Cardiac septum (tissue), 1 donor: ENCODE measurements at regions not wholly inside any gene's neighbourhood (a gene's known extent, or its start where the extent isn't known, plus 50 kb on each side); places are given as distances from the start of the nearest gene placed in this dataset.
"Not testable (repeated sequence)": the region's sequence is repeated elsewhere in the genome, so short reads cannot be mapped to it uniquely, and the experiment has no call there.

Source experiments
- DNase-seq: peaks from one replicate; pipeline ENCODE4 v3.0.0-alpha.2; 2020; ENCODE audit warnings: low spot score
- intact Hi-C: fragments of 100-400 bp; cut with DNase I; formaldehyde crosslinking; loops from one replicate; pipeline ENCODE4 v1.14.0; 2022
- donor health status: DM: no; HTN: no; CAD: no.

DNA sequence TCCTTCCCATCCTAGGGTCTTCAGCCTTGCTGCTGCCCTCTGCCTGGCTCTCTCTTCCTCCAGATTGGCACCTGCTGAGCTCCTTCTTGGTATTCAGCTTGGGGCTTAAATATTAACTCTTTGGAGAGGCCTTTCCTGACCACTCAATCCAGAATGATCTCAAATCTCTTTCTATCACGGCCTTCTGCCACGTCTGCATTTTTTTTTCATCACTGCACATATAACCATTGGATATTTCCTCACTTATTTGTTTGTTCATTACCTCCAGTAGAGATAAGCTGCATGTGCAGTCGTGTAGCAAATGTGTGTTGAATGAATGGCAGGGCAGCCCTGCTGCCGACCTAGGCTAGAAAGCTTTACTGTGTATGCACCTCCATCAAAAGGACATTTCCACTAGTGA, 51.6 kb upstream of the MPP7 start:
- no peak for DNase-seq
- intact Hi-C loops = no loop called here

DNA sequence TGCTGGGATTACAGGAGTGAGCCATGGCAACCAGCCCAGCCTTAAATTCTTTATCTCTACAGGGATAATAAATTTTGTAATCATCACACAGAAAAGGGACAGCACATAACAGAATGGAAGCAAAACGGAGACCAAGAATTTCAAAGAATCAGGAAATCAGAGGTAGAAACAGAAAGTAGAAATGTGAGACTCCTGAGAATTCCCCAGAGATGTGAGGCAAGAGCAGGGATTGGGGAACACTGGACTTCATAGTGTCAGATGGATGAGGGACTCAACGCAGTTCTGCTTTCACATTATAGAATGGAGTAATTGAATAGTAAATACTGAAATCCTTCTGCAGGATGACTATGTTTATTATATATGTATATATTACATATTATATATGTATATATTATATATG, 52.5 kb upstream of the MPP7 start:
- no peak for DNase-seq
- intact Hi-C loops = no loop called here

DNA sequence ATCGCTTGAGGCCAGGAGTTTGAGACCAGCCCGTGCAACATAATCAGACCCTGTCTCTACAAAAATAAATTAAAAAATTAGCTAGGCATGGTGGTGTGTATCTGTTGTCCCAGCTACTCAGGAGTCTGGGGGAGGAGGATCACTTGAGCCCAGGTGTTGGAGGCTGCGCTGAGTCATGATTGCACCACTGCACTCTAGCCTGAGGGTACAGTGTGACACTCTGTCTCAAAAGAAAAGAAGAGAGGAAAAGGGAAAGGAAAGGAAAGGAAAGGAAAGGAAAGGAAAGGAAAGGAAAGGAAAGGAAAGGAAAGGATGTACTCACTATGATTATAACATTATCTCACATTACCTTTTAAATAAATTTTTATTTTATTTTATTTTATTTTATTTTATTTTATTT, 56.5 kb upstream of the MPP7 start:
- intact Hi-C loops = no loop called here
- no peak for DNase-seq

DNA sequence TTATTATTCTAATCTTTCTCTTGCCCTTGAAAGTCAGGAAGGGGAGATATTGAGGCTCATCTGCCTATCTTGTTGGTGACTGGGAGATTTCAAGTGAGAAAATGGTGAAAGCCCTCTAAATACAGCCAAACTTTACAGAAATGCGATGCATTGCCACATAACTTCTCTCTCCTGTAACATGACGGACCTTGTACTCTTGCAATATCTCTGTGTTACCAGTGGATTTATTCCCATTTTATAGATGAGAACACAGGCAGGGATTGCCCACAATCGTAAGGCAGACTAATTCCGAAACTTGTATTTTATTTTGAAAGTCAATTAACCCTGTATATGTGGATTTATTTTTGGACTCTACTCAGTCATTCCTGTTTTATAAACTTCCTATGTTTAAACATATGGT, 57.3 kb upstream of the MPP7 start:
- intact Hi-C loops = no loop called here
- no peak for DNase-seq

DNA sequence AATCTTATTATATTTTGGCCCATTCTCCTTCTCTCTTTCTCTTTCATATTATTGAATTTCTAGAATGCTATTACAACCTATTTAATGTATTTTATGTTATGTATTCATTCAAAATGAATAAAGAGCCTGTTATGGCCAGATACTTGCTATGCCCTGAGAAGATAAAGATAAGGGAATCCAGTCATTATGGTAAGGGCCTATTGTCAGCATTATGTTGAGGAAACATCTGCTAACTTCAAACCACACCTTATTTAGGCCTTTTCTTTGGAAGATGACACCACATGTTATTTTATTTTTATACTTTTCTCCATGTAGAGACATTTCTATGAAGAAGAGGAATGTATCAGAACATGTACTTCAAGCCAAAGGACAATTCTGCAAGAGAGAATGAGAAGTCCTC, 60.5 kb upstream of the MPP7 start:
- DNase-seq = no peak
- intact Hi-C loops = no loop called here

DNA sequence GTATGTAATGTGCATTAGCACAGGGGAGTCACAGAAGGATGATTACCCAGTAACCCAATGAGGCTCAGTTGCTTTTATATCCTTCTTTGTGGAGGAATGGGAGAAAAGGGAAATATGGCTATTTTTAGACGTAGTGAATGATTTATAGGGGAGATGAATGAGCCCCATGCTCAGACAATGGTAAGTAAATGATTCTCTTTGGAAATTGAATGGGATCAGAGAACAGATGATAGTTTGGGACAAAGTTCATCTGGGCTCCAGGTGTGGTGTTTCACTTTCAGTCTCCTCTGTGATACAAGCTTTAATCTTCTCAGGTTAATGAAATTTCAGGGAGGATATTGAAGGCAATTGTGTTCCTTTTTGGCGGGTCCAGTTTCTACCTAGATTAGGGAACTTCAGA, 63.0 kb upstream of the MPP7 start:
- intact Hi-C loops = no loop called here
- no peak for DNase-seq

DNA sequence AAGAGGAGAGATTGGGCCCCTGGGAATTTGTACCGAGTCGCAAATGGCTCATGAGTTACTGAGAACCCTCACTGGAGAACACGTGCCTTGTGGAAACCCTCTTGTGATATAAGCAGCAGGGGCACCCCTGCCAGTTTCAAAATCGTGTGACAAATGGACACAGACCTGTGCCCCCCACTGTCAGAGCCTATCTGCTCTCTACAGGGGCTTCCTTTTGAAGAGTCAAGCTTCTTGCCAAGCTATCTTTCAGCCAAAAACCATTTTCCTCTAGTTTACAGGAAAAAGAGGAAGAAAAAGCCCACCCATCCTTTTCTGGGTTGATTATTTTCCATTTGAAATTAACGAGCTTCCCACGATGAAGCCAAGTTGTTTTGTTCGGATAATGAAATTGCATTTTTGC, 64.1 kb upstream of the MPP7 start:
- no peak for DNase-seq
- intact Hi-C loops = no loop called here

DNA sequence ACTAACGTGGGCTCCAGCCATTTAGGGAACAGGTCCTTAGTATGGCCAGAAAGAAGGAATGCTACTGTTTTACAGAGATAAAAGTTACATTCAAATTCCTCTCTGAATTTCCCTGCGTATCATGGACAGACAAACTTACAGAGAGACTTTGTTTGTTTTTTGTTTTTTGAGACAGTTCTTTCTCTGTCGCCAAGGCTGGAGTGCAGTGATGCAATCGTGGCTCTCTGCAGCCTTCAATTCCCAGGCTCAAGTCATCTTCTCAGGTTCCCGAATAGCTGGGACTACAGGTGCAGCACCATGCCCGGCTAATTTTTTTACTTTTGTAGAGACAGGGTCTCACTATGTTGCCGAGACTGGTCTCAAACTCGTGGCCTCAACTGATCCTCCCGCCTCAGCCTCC, 64.5 kb upstream of the MPP7 start:
- intact Hi-C loops = no loop called here
- no peak for DNase-seq

DNA sequence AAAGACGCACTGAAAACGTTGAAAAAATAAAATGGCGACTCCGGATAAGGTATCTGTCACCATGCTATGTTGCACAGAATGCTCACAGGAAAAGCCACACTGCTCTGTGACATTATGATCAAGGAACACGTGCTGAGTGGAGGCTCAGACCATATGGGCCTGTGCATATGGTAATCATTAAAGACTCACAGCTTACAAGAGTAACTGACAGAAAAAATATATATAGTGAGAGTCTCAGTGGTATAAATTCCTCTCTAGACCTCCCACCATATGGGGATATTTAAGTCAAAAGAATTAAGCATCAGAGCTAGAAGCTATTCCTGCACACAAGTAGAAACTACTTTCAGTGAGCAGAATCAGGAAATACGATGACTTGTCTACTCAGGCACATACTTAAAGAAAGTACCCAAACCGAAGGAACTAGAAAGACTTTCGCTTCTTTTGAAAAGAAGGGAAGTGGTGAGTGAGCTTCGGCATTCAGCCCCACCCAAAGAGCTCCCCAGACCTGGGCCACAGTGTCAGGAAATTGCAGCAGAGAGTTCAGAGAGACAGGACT, 65.1 kb upstream of the MPP7 start:
- peak; percentile 84 for DNase-seq
- intact Hi-C loops = no loop called here

DNA sequence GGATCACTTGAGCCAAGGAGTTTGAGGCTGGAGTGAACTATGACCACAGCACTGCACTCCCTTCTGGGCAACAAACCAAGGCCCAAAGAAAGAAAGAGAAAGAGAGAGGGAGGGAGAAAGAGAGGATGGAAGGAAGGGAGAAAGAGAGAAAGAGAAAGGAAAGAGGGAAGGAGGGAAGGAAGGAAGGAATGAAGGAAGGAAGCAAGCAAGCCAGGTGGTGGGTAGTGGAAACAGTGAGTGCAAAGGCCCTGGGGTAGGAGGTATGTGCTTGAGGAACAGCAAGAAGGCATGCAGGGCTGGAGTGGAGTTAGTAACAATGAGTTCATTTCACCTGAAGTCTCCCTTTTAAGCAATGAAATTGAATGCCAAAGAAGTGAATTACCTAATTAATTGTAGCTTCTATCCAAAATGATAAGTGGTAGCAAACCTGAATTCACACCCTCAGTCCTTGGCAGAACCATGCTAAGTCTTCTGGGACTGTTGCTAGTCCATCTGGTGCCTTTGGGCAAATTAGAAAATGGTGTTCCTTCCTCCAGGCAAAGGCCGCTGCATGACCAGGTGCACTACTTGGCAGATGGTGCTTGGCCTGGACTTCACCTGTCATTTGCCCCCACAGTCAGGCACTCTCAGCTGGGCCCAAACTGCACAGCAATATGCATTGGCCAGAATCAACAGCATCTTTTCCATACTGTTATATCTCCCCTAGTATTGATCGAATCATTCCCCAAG, 67.4 kb upstream of the MPP7 start:
- intact Hi-C loops = no loop called here

DNA sequence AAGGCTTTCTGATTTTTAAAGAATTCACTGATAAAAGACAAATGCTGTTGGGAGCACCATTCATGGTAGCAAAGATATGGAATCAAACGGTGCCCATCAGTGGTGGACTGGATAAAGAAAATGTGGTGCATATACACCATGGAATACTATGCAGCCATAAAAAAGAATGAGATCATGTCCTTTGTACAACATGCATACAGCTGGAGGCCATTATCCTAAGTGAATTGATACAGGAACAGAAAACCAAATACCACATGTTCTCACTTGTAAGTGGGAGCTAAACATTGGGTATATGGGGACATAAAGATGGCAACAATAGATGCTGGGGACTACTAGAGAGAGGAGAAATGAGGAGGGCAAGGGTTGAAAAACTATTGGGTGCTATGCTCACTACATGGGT, 68.8 kb upstream of the MPP7 start:
- intact Hi-C loops, DNase-seq: not testable (repeated sequence)

More for the DNA sequence above, 67.4 kb upstream of the MPP7 start:
- DNase-seq = no peak

DNA sequence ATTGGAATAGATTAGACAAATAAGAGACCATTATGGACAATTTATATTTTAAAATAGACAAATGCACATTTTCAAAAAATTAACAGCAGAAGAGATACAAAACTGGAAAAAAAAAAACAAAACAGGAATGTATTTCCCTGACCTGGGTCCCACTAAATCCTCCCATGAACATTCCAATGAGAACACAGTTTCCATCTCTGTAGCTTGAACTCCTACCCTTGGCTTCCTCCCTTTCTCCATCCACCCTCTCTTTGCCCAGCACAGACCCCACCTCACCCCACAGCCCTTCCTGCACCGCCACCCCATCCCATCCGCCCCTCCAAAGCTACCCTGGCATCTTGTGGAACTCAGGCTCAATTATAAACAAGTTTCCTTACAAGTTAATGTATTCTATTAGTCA, 71.2 kb upstream of the MPP7 start:
- intact Hi-C loops = no loop called here
- DNase-seq = no peak

DNA sequence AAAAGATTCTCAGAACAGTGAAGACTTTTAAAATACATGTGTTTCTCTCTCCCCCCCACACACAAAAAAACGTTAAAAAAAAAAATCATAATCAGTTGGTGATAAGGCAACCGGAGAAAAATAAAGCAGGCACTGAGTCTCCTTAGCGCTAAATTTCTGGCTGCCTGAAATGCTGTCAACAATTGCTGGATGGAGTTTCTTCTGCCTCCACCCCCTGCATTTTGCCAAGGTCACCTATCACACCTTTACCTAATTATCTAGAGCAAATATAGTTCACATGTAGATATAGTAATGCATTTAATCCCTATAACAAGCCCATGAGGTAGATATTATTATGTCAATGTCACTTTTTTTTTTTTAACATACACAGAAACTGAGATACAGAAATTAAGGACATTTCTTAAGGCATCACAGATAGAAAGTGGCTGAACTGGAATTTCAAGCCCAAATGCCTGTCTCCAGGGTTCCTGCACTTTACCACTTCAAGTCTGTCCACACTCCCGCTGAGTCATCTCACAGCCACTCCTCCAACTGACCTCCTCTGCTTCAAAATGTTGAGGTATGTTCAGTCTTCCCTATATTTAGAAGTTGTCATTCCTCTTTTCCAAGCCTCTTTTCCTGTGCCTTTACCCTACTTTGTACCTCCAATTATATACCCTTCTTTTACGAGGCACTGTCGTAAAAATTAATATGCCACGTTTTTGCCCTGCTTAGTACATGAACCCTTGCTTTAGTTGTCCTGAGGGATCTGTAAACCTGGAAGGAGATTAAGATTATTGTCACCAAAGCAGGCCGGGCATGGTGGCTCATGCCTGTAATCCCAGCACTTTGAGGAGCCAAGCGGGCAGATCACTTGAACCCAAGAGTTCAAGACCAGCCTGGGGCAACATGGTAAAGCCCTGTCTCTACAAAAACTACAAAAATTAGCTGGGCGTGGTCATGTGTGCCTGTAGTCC, 72.8 kb upstream of the MPP7 start:
- DNase-seq = no peak
- intact Hi-C loops = no loop called here

DNA sequence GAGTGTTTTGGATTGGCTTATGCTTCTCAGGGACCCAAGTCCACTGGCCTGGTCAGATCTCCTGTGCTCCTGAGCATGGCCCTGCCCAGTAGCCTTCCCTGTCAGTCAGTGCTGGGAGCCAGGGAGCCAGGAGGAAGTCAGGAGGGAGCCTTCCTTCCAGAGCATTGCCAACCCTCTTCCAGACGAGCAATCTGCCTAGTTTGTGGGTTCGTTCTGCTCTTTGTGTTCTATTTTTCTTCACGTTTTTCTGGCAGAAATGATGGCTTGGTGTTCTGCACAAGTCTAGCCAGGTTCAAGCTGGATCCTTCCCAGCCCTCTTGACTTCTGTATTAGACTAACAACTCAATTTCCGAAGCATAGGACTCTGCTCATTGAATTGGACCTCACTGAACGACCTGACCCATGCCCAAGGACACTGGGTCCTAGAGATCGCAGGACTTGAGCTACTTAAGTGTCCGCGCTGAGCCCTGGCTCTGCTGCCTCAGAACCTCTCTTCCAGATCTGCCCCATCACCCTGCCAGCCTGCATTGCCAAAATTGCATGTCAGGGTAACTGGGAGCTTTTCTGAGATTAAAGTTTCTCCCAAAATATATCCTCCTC, 76.2 kb upstream of the MPP7 start:
- intact Hi-C loops = no loop called here
- DNase-seq = no peak

DNA sequence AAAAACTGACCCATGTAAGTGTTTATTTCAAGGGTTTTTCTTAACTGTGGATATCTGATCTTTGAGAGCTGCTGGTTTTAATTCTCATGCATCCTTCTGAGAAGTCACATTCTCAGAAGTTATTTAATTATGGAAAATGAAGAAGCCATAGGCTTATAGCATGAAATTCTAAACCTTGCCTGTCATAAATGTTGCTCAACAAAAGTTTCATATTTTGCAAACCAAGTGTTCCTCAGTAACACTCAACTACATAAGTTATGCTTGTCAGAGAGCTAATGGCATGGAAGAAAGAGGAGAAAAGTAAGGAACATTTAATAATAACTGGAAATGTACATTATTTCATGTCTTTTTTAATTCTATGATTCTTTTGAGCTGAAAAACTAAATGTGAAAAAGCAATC, 78.6 kb upstream of the MPP7 start:
- intact Hi-C loops = no loop called here
- DNase-seq = no peak

DNA sequence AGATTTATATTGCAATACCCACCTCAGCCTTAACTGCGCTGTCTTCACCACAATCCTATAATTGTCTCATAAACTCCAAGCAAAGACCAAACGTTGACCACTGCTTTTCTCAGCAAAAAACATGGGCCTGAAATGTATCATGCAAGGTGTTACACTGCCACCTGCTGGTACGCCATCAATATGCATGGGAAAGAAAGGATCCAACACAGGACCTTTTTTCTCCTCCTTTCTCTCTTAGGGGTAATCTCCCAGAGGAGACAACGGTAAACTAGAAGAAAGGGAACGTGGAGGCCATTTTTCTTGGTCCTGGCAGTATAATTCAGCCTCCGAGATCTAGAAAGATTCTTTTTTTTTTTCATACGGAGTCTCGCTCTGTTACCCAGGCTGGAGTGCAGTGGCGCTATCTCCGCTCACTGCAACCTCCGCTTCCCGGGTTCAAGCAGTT, 79.1 kb upstream of the MPP7 start:
- intact Hi-C loops = loop anchor here (1.0 kb wide), 2 partner anchors 80 to 132 kb away; no protein-coding TSS in a partner anchor

DNA sequence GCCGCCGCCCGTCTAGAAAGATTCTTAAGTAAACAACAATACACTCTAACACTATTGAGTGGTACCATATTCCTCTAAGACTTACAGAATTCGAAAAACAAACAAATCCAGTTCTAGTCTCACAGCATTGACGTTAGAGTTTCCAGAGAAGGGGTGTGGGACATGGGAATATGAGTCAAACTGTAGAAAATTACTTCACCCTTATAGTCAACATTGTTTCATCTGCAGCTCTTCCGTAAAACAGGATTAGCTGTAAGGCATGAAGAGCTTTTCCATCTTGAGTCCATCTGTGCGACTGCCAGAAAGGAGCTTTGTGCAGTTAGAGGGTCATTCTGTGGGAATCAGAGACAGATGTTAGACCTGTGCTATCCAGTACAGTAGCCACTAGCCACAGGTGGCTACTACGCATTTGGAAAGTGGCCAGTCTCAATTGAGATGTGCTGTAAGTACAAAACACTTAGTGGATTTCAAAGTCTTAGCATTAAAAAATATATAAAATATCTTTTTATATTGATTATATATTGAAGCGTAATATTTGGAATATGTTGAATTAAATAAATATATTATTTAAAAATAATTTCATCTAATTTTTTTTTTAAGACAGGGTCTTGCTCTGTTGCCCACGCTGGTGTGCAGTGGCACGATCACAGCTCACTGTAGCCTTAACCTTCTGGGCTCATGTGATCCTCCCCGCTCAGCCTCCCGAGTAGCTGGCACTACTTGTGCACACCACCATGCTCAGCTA, 79.8 kb upstream of the MPP7 start:
- DNase-seq = no peak
- intact Hi-C loops = loop anchor here (1.0 kb wide), 2 partner anchors 80 to 132 kb away; no protein-coding TSS in a partner anchor

More for the DNA sequence above, 79.1 kb upstream of the MPP7 start:
- DNase-seq = peak; percentile 81

DNA sequence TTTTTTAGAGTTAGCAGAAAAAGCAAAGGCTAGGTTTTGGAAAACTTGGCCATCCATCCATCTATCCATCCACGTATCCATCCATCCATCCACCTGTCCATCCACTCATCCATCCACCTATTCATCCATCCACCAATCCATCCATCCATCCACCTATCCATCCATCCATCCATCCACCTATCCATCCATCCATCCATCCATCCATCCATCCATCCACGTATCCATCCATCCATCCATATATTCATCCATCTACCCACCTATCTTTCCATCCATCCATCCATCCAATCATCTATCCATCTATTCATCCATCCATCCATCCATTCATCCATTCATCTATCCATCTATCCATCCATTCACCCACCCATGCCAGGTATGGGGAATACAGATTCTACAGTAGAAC, 81.7 kb upstream of the MPP7 start:
- no peak for DNase-seq
- intact Hi-C loops = no loop called here

DNA sequence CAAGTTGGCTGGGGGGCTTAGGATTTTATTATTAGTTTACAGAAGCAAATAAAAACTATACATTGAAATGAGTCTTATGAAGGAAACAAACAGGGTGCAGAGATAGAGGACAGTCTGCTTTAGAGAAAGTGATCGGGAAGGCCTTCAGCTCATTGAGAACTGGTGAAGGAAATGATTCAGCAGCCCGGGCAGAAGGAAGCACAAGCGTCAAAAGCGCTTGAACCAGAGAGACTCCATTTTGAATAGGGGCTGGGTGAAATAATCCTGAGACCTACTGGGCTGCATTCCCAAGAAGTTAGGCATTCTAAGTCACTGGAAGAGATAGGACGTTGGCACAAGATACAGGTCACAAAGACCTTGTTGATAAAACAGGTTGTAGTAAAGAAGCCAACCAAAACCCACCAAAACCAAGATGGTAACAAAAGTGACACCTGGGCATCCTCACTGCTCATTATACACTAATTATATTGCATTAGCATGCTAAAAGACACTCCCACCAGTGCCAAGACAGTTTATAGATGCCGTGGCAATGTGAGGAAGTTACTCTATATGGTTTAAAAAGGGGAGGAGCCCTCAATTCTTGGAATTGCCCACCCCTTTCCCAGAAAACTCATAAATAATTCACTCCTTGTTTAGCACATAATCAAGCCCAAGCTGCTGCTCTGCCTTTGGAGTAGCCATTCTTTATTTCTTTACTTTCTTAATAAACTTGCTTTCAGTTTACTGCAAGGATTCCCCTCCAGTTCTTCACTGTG, 83.1 kb upstream of the MPP7 start:
- intact Hi-C loops = no loop called here
- no peak for DNase-seq
